Ammon's horn (tissue), 1 donor: ENCODE measurements at regions not wholly inside any gene's neighbourhood (a gene's known extent, or its start where the extent isn't known, plus 50 kb on each side); places are given as distances from the start of the nearest gene placed in this dataset.

ENCODE experiments used
- DNase-seq: peaks from one replicate; pipeline ENCODE4 v3.0.0-alpha.2; 2016; ENCODE audit warnings: low spot score

GRCh38 chr1:83027511-83027910 is 971.4 kb downstream of the TTLL7 start:
- no peak for DNase-seq

GRCh38 chr1:83026745-83027144 is 972.2 kb downstream of the TTLL7 start:
- DNase-seq, result no peak

DNA sequence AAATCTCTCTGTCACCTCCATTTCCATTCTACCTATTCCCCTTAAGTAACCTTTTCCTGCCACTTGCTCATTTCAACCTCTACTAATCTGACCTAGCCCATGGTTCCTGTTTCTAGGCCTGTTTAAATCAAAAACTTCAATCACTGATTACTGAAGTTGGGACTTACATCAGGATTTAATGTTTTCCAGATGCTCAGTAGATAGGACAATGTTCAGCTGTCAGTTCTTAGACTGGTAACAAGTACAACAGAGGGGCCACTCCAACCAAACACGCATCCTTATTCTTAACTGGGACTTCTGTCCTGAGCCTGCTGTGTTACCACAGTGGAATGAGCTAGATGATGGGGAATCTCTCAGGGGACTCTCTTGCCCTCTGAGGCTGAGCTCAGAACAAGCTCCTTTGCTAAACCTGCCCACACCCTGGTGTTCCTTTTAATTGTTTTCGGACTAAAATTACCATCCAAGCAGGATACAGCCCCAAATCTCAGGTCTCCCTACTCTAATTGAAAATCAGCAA is 974.6 kb downstream of the TTLL7 start:
- no peak for DNase-seq

DNA sequence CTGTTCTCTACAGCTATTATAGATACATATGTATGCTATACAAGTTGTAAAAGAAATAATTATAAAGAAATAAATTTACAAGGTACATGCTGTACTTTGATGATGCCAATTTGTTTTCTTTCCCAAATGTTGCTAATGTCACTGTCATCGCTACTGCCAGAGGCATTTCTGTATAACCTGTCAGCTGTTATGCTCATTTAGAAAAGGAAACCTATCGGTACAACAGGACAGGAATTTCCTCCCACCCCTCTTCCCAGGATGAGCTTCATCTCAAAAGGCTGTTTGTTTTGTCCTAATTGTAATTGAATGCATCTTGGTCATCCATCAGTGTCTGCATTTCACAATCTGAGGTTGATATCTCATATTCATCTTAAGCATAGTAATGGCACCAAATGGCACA is 975.7 kb downstream of the TTLL7 start:
- DNase-seq, result no peak

GRCh38 chr1:83022206-83022605 is 976.7 kb downstream of the TTLL7 start:
- no peak for DNase-seq

DNA sequence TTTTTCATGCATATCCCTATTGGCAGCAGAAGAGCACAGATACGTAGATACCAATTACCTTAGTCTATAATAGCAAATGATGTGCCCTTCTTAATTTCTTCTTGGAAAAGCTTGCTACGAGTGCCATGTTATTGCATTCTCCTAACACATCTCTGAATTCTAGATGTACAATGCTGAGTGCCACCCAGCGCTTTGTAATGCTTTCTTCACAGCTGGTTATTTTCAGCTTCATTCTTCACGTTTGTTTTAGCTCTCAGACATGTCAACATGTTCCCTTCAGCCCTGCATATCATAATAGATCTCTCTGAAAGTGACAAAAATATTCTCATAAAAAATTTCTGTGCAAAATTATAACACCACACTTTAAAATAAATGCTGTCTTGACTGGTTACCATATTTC is 981.2 kb downstream of the TTLL7 start:
- no peak for DNase-seq

DNA sequence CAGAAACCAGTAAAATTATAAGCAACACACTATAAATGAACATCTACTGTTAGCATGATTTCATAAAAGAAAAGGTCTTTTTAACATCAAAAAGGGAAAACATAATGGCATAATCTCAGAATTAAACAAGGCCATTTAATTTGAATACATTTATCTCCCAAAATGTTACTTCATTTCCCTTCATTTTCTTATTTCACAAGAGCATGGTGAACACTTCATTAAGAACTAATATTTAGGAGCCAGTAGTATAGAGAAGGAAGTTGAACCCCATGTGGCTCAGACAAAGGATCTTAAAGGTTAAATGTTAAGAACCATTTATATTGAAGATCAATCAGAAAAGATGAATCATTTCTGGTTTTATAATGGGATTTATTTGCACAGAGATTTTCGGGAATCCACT is 981.7 kb downstream of the TTLL7 start:
- no peak for DNase-seq

DNA sequence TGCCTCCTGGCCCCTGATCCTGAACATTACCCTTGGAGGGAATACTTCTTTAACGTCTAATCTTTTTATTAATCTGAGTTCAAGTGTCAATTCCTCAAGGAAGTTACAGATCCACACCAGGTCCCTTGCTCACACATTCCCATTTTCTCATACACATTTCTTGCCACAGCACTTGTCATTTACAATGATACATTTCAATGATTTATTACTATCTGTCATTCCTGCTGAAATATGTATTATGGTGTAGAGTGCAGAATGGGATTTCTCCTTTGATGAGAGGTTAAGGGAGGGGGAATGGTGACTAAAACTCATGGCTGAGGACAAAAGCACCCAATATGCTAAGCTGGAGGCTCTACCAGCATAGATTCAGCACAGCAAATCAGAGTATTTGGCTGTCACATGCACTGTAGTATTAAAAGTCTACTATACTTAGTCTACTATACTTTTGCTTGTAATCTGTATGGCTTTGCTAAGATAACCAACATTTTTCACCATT is 982.5 kb downstream of the TTLL7 start:
- DNase-seq, result no peak

- no peak for DNase-seq
Measured at GRCh38 chr1:83015163-83015562, 983.8 kb downstream of the TTLL7 start.

- DNase-seq, result no peak
Measured at GRCh38 chr1:83012950-83013349, 986.0 kb downstream of the TTLL7 start.

DNA sequence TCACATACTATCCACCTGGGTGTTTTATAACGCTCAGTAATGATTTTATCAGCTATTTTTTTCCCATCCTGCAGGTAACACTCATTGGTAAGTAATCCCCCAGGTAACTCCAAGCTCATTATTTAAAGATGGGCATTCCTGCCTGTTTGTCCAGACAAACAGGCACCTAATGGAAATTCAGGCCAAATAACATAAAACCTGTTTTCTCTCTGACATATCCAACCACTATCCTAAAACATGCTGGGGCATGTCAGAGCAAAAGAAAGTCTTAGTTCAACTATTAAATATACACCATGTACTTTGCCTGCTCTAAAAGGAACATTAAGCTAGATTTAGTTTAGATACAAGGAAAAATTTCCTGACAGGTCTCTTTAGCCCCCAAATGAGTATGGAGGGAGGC is 987.7 kb downstream of the TTLL7 start:
- no peak for DNase-seq

- no peak for DNase-seq
Measured at GRCh38 chr1:83006271-83006670, 992.7 kb downstream of the TTLL7 start.

DNA sequence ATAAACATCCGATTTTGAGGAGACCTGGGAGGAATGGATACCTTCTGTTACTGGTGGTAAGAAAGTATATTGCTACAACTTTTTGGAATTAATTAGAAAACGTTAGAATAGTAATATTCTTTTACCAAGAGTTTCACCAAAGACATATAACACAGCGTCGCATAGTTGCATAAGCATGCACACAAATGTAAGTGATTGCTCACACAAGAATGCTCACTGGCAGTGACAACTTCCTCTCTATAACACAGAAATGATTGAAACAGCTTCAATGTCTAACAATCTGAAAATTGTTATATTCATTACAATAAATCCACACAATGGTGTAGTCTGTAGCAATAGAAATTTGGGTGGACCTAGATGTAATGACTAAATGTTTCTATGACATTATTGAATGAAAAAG is 998.6 kb downstream of the TTLL7 start:
- DNase-seq, result no peak

- DNase-seq, result no peak
Measured at GRCh38 chr1:82995951-82996350, 1003.0 kb downstream of the TTLL7 start.

DNA sequence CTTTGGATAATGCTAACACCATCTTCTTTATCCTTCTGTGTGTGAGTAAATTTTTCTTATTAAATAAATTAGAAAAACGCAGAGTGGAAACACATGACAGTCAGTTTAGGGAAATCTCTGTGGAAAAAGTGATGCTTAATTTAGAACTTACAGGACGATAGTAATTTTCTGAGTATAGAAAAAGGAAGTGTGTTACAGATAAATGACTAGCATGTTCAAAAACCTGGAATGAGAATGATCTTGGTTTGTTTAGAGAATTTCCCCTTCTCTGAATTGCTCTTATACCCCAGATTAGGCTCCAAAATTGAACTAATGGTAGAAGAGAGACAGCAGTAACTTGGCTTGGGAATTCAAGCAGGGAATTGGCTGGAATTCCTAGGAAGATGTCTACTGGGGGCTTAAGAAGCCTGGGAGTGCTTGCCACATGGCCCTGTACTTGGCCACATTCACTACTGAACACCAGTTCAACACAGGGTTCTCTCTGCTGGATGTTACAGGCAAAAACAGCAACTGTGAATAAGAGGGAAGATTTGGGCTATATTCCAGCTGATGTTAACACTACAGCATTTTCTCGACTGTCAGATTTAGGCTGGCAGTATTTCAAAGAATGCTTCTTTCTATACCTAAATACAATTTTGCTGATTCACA is 1004.2 kb downstream of the TTLL7 start:
- no peak for DNase-seq

- no peak for DNase-seq
Measured at GRCh38 chr1:82991569-82991968, 1007.4 kb downstream of the TTLL7 start.

DNA sequence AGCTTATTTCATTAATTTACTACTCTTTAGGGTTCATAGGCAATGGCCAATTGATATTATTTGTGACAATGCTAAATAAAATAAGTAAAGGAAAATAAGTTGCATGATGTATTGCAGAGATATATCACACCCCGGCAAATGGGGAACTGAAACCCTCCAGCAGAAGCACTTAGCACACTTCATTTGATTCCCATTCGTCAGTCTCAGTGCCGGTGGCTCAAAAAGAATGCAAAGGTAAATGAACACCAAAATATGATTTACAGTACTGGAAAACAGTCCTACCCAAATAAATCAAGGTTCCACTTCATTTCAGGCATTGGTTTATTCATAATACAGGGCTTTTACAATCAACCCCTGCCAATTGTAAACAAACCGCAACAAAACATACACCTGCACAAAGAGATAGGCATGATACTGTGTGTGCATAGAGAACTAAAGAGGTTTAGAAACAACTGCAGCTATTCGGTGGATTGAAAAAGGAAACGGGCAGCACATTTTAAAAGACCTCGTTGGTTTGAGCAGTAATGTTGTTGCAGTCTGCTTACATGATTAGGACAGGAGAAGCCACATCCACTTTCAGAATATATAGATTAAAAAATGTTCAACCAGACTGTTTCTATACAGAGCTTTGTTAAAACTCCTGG is 1019.2 kb downstream of the TTLL7 start:
- no peak for DNase-seq

DNA sequence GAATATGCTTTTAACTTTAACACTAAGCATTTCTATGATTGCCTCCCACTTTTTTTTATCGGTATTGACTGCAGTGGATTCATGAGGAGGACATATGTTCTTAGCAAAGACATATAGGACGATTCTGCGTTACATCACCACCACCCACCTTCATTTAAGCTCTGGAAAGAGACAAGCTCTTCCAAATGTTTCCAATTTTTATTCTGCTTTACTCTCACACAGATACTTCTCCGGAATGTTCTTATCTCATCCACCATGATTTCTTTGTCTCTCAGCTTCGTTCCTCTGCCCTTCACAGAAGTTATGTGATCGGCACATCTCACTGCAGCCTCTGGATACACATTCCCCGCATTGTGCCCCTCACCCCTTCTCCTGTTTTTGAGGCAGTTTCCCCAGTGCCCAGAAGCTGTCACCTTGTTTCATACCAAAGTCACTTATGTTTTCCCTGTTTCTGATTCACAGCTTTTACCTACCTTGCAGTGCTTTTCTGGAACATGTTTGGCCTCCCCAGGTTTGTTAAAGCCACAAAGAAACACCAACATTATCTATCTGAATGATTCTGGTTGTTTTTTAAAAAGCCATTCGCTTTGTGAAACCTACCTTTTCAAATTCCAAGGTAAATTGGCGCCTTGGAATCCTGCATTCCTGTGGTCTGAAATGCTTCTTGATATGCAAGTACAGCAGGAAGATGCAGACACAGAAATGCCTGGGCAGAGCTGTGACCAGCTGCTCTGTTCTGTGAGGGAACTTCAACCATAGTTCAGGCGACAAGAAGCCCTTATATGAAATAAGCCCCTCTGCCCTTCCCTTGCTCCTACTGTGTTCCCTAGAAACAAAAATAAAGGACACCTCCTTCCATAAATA is 1020.2 kb downstream of the TTLL7 start:
- no peak for DNase-seq

- no peak for DNase-seq
Measured at GRCh38 chr1:82972841-82973553, 1025.9 kb downstream of the TTLL7 start.

GRCh38 chr1:82969340-82969739 is 1029.6 kb downstream of the TTLL7 start:
- DNase-seq, result no peak

DNA sequence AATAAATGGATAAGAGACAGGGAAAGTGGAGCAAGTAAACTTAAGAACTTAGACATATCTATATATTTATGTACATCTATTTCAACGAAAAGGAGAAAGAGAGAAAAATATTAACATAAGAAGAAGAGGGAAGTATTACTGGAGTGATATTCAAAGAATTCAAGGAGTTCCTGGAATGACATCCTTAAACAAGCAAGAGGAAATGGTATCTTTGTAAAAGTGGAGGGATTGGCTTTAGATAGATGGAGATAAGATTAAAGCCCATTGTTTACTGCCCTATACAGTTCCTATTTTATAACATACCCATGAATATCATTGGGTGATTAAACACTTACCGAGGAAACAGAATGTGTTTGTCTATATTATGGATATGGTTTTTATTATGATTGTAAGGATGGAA is 1036.3 kb downstream of the TTLL7 start:
- no peak for DNase-seq

DNA sequence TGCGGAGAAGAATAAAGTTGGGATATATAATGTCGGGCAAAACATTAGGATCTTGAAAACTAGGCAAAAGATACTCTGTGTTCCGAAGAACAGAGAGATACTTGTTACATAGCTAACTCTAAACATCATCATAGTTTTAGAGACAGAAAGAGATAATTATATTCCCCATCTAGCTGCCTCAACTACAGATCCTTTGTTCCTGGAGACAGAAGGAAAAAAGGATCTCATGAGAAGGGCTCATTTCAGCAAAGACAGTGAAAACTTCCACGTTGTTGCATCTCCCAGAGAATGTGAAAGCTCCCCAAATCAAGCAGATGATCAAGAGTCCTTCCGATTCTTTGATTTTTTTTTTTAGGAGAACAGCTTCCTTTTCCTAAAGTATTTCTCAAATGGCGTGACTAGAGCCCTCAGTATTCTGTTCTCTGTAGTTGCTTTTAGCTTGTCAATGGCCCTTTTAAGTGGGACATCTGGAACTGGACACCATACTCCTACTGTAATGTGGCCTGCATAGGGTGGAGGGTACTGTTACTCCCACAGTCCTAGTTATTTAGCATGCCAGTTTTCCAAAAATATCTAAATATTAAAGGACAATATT is 1048.2 kb downstream of the TTLL7 start:
- peak; percentile 40 for DNase-seq
